GM20431 (cell line): ENCODE measurements at regions not wholly inside any gene's neighbourhood (a gene's known extent, or its start where the extent isn't known, plus 50 kb on each side); places are given as distances from the start of the nearest gene placed in this dataset.

Experiments used
- in situ Hi-C: fragments of 300-500 bp; cut with MseI, MboI; formaldehyde crosslinking; loops from one replicate; pipeline ENCODE4 v1.15.0; 2020; ENCODE audit warnings: low sequenced_read_pairs; ENCODE audit not compliant: unreplicated experiment

- in situ Hi-C loops = loop anchor here (10.0 kb wide), 1 partner anchor 398 kb away; no protein-coding TSS in a partner anchor
Measured at GRCh38 chr4:175946472-175947116, 119.0 kb upstream of the WDR17 start.

GRCh38 chr4:175947117-175947722 is 118.4 kb upstream of the WDR17 start:
- in situ Hi-C loops = loop anchor here (10.0 kb wide), 1 partner anchor 398 kb away; no protein-coding TSS in a partner anchor

GRCh38 chr4:175951794-175952193 is 113.8 kb upstream of the WDR17 start:
- in situ Hi-C loops = no loop called here

- in situ Hi-C loops = no loop called here
Measured at GRCh38 chr4:175953116-175953515, 112.5 kb upstream of the WDR17 start.

- in situ Hi-C loops = no loop called here
Measured at GRCh38 chr4:175953960-175954521, 111.6 kb upstream of the WDR17 start.

- in situ Hi-C loops = no loop called here
Measured at GRCh38 chr4:175954685-175955084, 111.0 kb upstream of the WDR17 start.

- in situ Hi-C loops = no loop called here
Measured at GRCh38 chr4:175961604-175962003, 104.0 kb upstream of the WDR17 start.

- in situ Hi-C loops = no loop called here
Measured at GRCh38 chr4:175970072-175970471, 95.6 kb upstream of the WDR17 start.

GRCh38 chr4:175970724-175971123 is 94.9 kb upstream of the WDR17 start:
- in situ Hi-C loops = no loop called here

- in situ Hi-C loops = no loop called here
Measured at GRCh38 chr4:175971388-175972179, 94.1 kb upstream of the WDR17 start.

GRCh38 chr4:175973027-175973923 is 92.4 kb upstream of the WDR17 start:
- in situ Hi-C loops = no loop called here

- in situ Hi-C loops = no loop called here
Measured at GRCh38 chr4:175983636-175984035, 82.0 kb upstream of the WDR17 start.

GRCh38 chr4:175986668-175987067 is 79.0 kb upstream of the WDR17 start:
- in situ Hi-C loops = no loop called here

- in situ Hi-C loops = no loop called here
Measured at GRCh38 chr4:175988511-175988910, 77.1 kb upstream of the WDR17 start.

- in situ Hi-C loops = no loop called here
Measured at GRCh38 chr4:175996206-175996605, 69.4 kb upstream of the WDR17 start.

- in situ Hi-C loops = no loop called here
Measured at GRCh38 chr4:175997291-175997690, 68.3 kb upstream of the WDR17 start.

GRCh38 chr4:175998782-175999181 is 66.9 kb upstream of the WDR17 start:
- in situ Hi-C loops = no loop called here

- in situ Hi-C loops = no loop called here
Measured at GRCh38 chr4:175999944-176000343, 65.7 kb upstream of the WDR17 start.

- in situ Hi-C loops = no loop called here
Measured at GRCh38 chr4:176001151-176002006, 64.3 kb upstream of the WDR17 start.
